Liver (tissue), 8 donors: ENCODE measurements at regions not wholly inside any gene's neighbourhood (a gene's known extent, or its start where the extent isn't known, plus 50 kb on each side); places are given as distances from the start of the nearest gene placed in this dataset.
A peak's percentile ranks its signal among the peaks of the same experiment; 100 is the strongest.

Experiments used
- DNase-seq: peaks from one replicate; pipeline ENCODE4 v3.0.0-alpha.2; 2017; ENCODE audit warnings: low spot score
- H3K27ac ChIP-seq, 2 donors: one replicate each; pipeline ENCODE4 v1.7.0; 2013; ENCODE audit warnings: inconsistent platforms in 2 of 2, low read length in 2 of 2, control low read depth in 1 of 2, low read depth in 1 of 2, mild to moderate bottlenecking in 1 of 2
- H3K27me3 ChIP-seq, 4 donors: one replicate each; pipeline versions ENCODE4 v1.6.1 to v1.7.0; 2013; ENCODE audit warnings: low read length in 3 of 4, inconsistent platforms in 1 of 4, mild to moderate bottlenecking in 1 of 4, moderate library complexity in 1 of 4; ENCODE audit not compliant: control insufficient read depth in 4 of 4, insufficient read depth in 4 of 4
- H3K36me3 ChIP-seq, 4 donors: one replicate each; pipeline versions ENCODE4 v1.6.1 to v1.7.0; 2013; ENCODE audit warnings: low read length in 3 of 4, mild to moderate bottlenecking in 3 of 4, low read depth in 1 of 4, moderate library complexity in 1 of 4; ENCODE audit not compliant: control insufficient read depth in 4 of 4, insufficient read depth in 3 of 4
- H3K4me1 ChIP-seq, 4 donors: one replicate each; pipeline versions ENCODE4 v1.6.1 to v1.7.0; 2013; ENCODE audit warnings: low read length in 3 of 4, mild to moderate bottlenecking in 3 of 4, moderate library complexity in 1 of 4; ENCODE audit not compliant: control insufficient read depth in 4 of 4, insufficient read depth in 4 of 4
- H3K4me3 ChIP-seq, 3 donors: one replicate each; pipeline versions ENCODE4 v1.6.1 to v1.7.0; 2013; ENCODE audit warnings: low read length in 3 of 3, control low read depth in 1 of 3, low read depth in 1 of 3, mild to moderate bottlenecking in 1 of 3
- H3K9ac ChIP-seq, 2 donors: one replicate each; pipeline ENCODE4 v1.7.0; 2013; ENCODE audit warnings: low read length in 2 of 2, mild to moderate bottlenecking in 2 of 2, moderate library complexity in 2 of 2, control low read depth in 1 of 2, low read depth in 1 of 2
- H3K9me3 ChIP-seq, 4 donors: one replicate each; pipeline versions ENCODE4 v1.6.1 to v1.7.0; 2013; ENCODE audit warnings: low read length in 3 of 4; ENCODE audit not compliant: control insufficient read depth in 4 of 4
- ATF3 ChIP-seq: IDR thresholded peaks from 2 replicates; pipeline ENCODE4 v1.6.1; 2016; ENCODE audit warnings: antibody characterized with exemption
- CTCF ChIP-seq: fragments of 150-350 bp; IDR thresholded peaks from 2 replicates; pipeline ENCODE4 v1.5.1; 2017; ENCODE audit warnings: improper control_type of control experiment, low read depth, low read length; ENCODE audit not compliant: missing input control
- EGR1 ChIP-seq, 2 donors: IDR thresholded peaks; 2 replicates each; pipeline ENCODE4 v1.6.1; 2016 to 2018; ENCODE audit warnings: antibody characterized with exemption in 2 of 2, low read depth in 2 of 2
- FOXA1 ChIP-seq: IDR thresholded peaks from 2 replicates; pipeline ENCODE4 v1.6.1; 2016; ENCODE audit warnings: antibody characterized with exemption
- FOXA2 ChIP-seq: IDR thresholded peaks from 2 replicates; pipeline ENCODE4 v1.6.1; 2016; ENCODE audit warnings: antibody characterized with exemption
- GABPA ChIP-seq, 2 donors: IDR thresholded peaks in 1 of 2; conservative IDR thresholded peaks in 1 of 2; 2 replicates each; pipeline ENCODE4 v1.6.1; 2016; ENCODE audit warnings: antibody characterized with exemption in 2 of 2, mild to moderate bottlenecking in 1 of 2, moderate library complexity in 1 of 2
- HNF4A ChIP-seq, 2 donors: conservative IDR thresholded peaks; 2 replicates each; pipeline ENCODE4 v1.6.1; 2016; ENCODE audit warnings: antibody characterized with exemption in 2 of 2, mild to moderate bottlenecking in 2 of 2
- HNF4G ChIP-seq: IDR thresholded peaks from 2 replicates; pipeline ENCODE4 v1.6.1; 2016; ENCODE audit warnings: antibody characterized with exemption
- JUND ChIP-seq, 2 donors: IDR thresholded peaks; 2 replicates each; pipeline ENCODE4 v1.6.1; 2016; ENCODE audit warnings: antibody characterized with exemption in 2 of 2
- MAX ChIP-seq: IDR thresholded peaks from 2 replicates; pipeline ENCODE4 v1.6.1; 2016; ENCODE audit warnings: antibody characterized with exemption
- NR2F2 ChIP-seq: IDR thresholded peaks from 2 replicates; pipeline ENCODE4 v1.6.1; 2016; ENCODE audit warnings: antibody characterized with exemption
- RAD21 ChIP-seq, 2 donors: IDR thresholded peaks; 2 replicates each; pipeline ENCODE4 v1.6.1; 2016; ENCODE audit warnings: antibody characterized with exemption in 2 of 2, mild to moderate bottlenecking in 2 of 2
- REST ChIP-seq: IDR thresholded peaks from 2 replicates; pipeline ENCODE4 v1.6.1; 2016; ENCODE audit warnings: antibody characterized with exemption, mild to moderate bottlenecking
- RXRA ChIP-seq, 2 donors: IDR thresholded peaks; 2 replicates each; pipeline ENCODE4 v1.6.1; 2017 to 2018; ENCODE audit warnings: antibody characterized with exemption in 2 of 2, mild to moderate bottlenecking in 1 of 2
- SP1 ChIP-seq: IDR thresholded peaks from 2 replicates; pipeline ENCODE4 v1.6.1; 2018; ENCODE audit warnings: antibody characterized with exemption, mild to moderate bottlenecking
- TAF1 ChIP-seq: conservative IDR thresholded peaks from 2 replicates; pipeline ENCODE4 v1.6.1; 2016; ENCODE audit warnings: antibody characterized with exemption, mild to moderate bottlenecking
- YY1 ChIP-seq: IDR thresholded peaks from 2 replicates; pipeline ENCODE4 v1.6.1; 2016; ENCODE audit warnings: antibody characterized with exemption, mild to moderate bottlenecking
- ZBTB33 ChIP-seq: IDR thresholded peaks from 2 replicates; pipeline ENCODE4 v1.6.1; 2016; ENCODE audit warnings: antibody characterized with exemption
- WGBS: extraction: QIAGEN DNeasy Blood & Tissue Kit; methylation state at CpG from one replicate; pipeline ENCODE4 v1.1.7; 2013; 5-methylcytosine and 5-hydroxymethylcytosine counted together
- donor health status: healthy.
- donor health status: healthy.
- donor health status: healthy.
- donor health status: healthy.
- donor health status: healthy.

- WGBS, result 81% methylated on average over 8 of the region's 8 CpGs
- Histone ChIP-seq H3K9ac (no peak overlapping the region), H3K4me1 (peaks cover 3 to 15% (median 8%) of the 10 kb centered on the region in 4 donors), H3K4me3 (no peak overlapping the region), H3K36me3 (no peaks in the 10 kb centered on the region), H3K27me3 (no peaks in the 10 kb centered on the region), H3K9me3 (no peaks in the 10 kb centered on the region), H3K27ac (no peak overlapping the region)
- TF ChIP-seq HNF4G, result no peak
- TF ChIP-seq HNF4A (conservative IDR thresholded peaks at IDR 0.05), result no peak
- TF ChIP-seq FOXA2, result no peak
- no peak for TF ChIP-seq MAX
- no peak for TF ChIP-seq EGR1 (IDR thresholded peaks at IDR 0.05; ENCODE audit: low read depth in 2 of 2)
- no peak for TF ChIP-seq RAD21 (IDR thresholded peaks at IDR 0.05)
- TF ChIP-seq ZBTB33, result no peak
- no peak for TF ChIP-seq GABPA (IDR thresholded peaks at IDR 0.05 in 1 of 2, conservative IDR thresholded peaks at IDR 0.05 in 1 of 2)
- TF ChIP-seq RXRA (IDR thresholded peaks at IDR 0.05), result no peak
- TF ChIP-seq JUND (IDR thresholded peaks at IDR 0.05), result no peak
- no peak for TF ChIP-seq NR2F2
- no peak for TF ChIP-seq YY1
- TF ChIP-seq FOXA1, result no peak
- TF ChIP-seq SP1, result no peak
- TF ChIP-seq REST, result no peak
- no peak for TF ChIP-seq TAF1
- TF ChIP-seq ATF3, result no peak
- TF ChIP-seq CTCF, result no peak
- no peak for DNase-seq
These were observed 439.8 kb upstream of the ZMIZ1 start for GRCh38 chr10:78628976-78629375.

GRCh38 chr10:78629773-78630172 is 439.0 kb upstream of the ZMIZ1 start:
- no peak for DNase-seq
- no peaks in the 10 kb centered on the region for H3K9me3 ChIP-seq
- no peaks in the 10 kb centered on the region for H3K27me3 ChIP-seq
- H3K27ac ChIP-seq, result peak overlapping the region in 1 of 2 donors; percentile 7
- H3K36me3 ChIP-seq, result no peaks in the 10 kb centered on the region
- peaks cover 3 to 15% (median 8%) of the 10 kb centered on the region in 4 donors for H3K4me1 ChIP-seq
- 47% methylated on average over 11 of the region's 11 CpGs for WGBS
- H3K4me3 ChIP-seq, result no peak overlapping the region
- no peak overlapping the region for H3K9ac ChIP-seq
- TF ChIP-seq EGR1 (IDR thresholded peaks at IDR 0.05; ENCODE audit: low read depth in 2 of 2), result no peak
- no peak for TF ChIP-seq REST
- peak in 1 of 2 donors; percentile 24 for TF ChIP-seq RAD21 (IDR thresholded peaks at IDR 0.05)
- TF ChIP-seq GABPA (IDR thresholded peaks at IDR 0.05 in 1 of 2, conservative IDR thresholded peaks at IDR 0.05 in 1 of 2), result no peak
- TF ChIP-seq ATF3, result no peak
- no peak for TF ChIP-seq FOXA2
- no peak for TF ChIP-seq ZBTB33
- peak; percentile 56 for TF ChIP-seq SP1
- TF ChIP-seq JUND (IDR thresholded peaks at IDR 0.05), result peak in 1 of 2 donors; percentile 47
- TF ChIP-seq YY1, result no peak
- TF ChIP-seq RXRA (IDR thresholded peaks at IDR 0.05), result peak in 1 of 2 donors; percentile 58
